Osteoblast (primary cell): ENCODE measurements at regions not wholly inside any gene's neighbourhood (a gene's known extent, or its start where the extent isn't known, plus 50 kb on each side); places are given as distances from the start of the nearest gene placed in this dataset.

Source experiments
- DNase-seq: peaks from one replicate; pipeline ENCODE4 v3.0.0; 2011; ENCODE audit warnings: low spot score, mixed read lengths; ENCODE audit not compliant: insufficient read length; ENCODE audit errors: missing footprints
- H2AFZ ChIP-seq: 2 replicates; pipeline ENCODE4 v1.6.0; 2011; ENCODE audit warnings: mild to moderate bottlenecking, low read length
- H3K27ac ChIP-seq: 2 replicates; pipeline ENCODE4 v1.5.1; 2011; ENCODE audit warnings: mild to moderate bottlenecking, low read depth, low read length, moderate library complexity
- H3K27me3 ChIP-seq: 2 replicates; pipeline ENCODE4 v1.6.0; 2012; ENCODE audit warnings: mild to moderate bottlenecking, control low read depth, inconsistent platforms, low read length, moderate library complexity; ENCODE audit not compliant: insufficient read depth
- H3K36me3 ChIP-seq: 2 replicates; pipeline ENCODE4 v1.5.1; 2011; ENCODE audit warnings: mild to moderate bottlenecking, low read length, control low read depth, moderate library complexity; ENCODE audit not compliant: insufficient read depth
- H3K4me1 ChIP-seq: 2 replicates; pipeline ENCODE4 v1.5.1; 2011; ENCODE audit warnings: mild to moderate bottlenecking, low read length, control low read depth, moderate library complexity; ENCODE audit not compliant: insufficient read depth
- H3K4me2 ChIP-seq: 2 replicates; pipeline ENCODE4 v1.6.0; 2011; ENCODE audit warnings: mild to moderate bottlenecking, low read length; ENCODE audit not compliant: insufficient read depth
- H3K4me3 ChIP-seq: fragments of 200-600 bp; sonication (generic); 3 replicates; pipeline ENCODE4 v1.5.1; 2012; ENCODE audit warnings: mild to moderate bottlenecking, low read length, inconsistent platforms; ENCODE audit not compliant: insufficient read depth
- H3K79me2 ChIP-seq: 2 replicates; pipeline ENCODE4 v1.6.0; 2012; ENCODE audit warnings: mild to moderate bottlenecking, low read length, control low read depth, inconsistent platforms; ENCODE audit not compliant: insufficient read depth
- H3K9me3 ChIP-seq: 2 replicates; pipeline ENCODE4 v1.5.1; 2011; ENCODE audit warnings: low read depth, low read length, control low read depth
- H4K20me1 ChIP-seq: 2 replicates; pipeline ENCODE4 v1.6.0; 2012; ENCODE audit warnings: mild to moderate bottlenecking, low read length, control low read depth; ENCODE audit not compliant: insufficient read depth
- TF ChIP-seq, protein P1 (sequence below): IDR thresholded peaks from 2 replicates; pipeline ENCODE4 v1.5.1; 2011; ENCODE audit warnings: mild to moderate bottlenecking, low read depth, low read length, moderate library complexity; ENCODE audit errors: extremely low read depth

DNA sequence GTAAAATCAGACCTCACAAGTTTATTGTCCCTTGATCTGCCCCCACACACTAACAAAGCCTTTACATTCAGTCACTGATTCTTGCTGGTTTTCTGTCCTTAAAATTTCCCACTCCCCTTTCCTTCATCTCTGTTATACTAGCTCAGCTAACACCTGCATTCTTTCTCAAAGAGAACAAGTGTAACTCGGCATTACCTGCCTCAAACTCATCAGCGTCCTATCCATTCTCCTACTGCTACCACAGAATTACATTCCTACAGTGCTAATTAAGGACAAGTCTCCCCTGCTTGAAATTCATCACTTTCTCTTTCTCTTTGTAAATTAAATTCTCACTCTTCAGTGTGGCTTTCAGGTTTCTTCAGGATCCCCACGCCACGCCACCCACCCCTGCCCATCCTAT is 773.2 kb downstream of the FRK start:
- Histone ChIP-seq H3K9me3 (no peaks in the 10 kb centered on the region), H3K4me2 (no peak overlapping the region), H3K27me3 (no peaks in the 10 kb centered on the region), H4K20me1 (no peaks in the 10 kb centered on the region), H3K4me1 (no peaks in the 10 kb centered on the region), H2AFZ (no peak overlapping the region), H3K36me3 (no peaks in the 10 kb centered on the region), H3K4me3 (no peak overlapping the region), H3K79me2 (no peaks in the 10 kb centered on the region), H3K27ac (no peak overlapping the region)
- TF ChIP-seq, protein P1, sequence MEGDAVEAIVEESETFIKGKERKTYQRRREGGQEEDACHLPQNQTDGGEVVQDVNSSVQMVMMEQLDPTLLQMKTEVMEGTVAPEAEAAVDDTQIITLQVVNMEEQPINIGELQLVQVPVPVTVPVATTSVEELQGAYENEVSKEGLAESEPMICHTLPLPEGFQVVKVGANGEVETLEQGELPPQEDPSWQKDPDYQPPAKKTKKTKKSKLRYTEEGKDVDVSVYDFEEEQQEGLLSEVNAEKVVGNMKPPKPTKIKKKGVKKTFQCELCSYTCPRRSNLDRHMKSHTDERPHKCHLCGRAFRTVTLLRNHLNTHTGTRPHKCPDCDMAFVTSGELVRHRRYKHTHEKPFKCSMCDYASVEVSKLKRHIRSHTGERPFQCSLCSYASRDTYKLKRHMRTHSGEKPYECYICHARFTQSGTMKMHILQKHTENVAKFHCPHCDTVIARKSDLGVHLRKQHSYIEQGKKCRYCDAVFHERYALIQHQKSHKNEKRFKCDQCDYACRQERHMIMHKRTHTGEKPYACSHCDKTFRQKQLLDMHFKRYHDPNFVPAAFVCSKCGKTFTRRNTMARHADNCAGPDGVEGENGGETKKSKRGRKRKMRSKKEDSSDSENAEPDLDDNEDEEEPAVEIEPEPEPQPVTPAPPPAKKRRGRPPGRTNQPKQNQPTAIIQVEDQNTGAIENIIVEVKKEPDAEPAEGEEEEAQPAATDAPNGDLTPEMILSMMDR, result no peak
- no peak for DNase-seq

DNA sequence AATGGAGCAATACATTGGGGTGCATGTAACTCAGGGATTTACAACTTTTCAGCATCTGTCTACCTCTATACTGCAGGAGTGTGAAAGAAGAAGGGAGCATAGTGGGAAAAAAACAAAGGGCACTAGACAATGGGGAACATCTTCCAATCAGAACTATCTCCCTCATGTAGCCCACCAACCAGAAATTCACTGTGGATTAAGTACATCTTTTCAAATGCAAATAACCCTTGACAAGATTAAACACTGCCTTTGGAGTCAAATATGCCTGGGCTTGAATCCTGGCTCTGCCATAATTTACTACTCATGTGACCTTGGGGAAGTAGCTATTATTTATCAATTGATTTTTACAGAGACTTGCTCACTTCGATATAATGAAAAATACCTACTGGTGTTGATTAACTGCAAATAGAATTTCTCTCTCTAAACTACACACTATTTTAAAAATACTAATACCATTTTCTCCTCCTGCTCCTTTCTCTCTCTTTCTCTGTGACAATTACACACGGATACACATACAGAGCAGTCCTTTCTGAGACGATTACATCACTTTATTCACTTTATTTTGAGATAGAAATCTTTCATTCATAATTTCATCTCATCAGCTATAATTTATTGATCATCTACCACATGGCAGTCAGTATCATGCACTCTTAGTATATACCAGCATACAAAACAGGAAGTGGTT is 783.7 kb downstream of the FRK start:
- peaks cover 3% of the 10 kb centered on the region for H3K9me3 ChIP-seq
- no peaks in the 10 kb centered on the region for H3K36me3 ChIP-seq
- TF ChIP-seq, protein P1, result no peak
- H3K27me3 ChIP-seq, result no peaks in the 10 kb centered on the region
- H4K20me1 ChIP-seq, result no peaks in the 10 kb centered on the region
- no peak overlapping the region for H3K4me3 ChIP-seq
- H2AFZ ChIP-seq, result no peak overlapping the region
- H3K79me2 ChIP-seq, result no peaks in the 10 kb centered on the region
- no peak overlapping the region for H3K4me2 ChIP-seq
- no peak for DNase-seq
- H3K4me1 ChIP-seq, result no peaks in the 10 kb centered on the region
- no peak overlapping the region for H3K27ac ChIP-seq

DNA sequence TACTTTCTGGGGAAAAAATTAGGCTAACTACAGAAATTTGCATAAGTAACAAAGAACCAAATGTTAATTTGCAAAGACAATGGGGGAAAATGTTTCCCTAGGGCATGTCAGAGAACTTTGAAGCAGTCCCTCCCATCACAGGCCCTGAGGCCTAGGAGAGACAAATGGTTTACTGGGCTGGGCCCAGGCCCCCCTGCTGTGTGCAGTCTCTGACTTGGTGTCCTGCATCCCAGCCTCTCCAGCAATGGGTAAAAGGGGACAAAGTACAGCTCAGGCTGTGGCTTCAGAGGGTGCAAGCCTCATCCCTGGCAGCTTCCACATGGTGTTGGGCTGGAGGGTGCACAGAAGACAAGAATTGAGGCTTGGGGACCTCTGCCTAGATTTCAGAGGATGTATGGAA is 788.4 kb downstream of the FRK start:
- TF ChIP-seq, protein P1, result no peak
- Histone ChIP-seq H3K4me3 (no peak overlapping the region), H3K27me3 (no peaks in the 10 kb centered on the region), H2AFZ (no peak overlapping the region), H4K20me1 (no peaks in the 10 kb centered on the region), H3K79me2 (no peaks in the 10 kb centered on the region), H3K27ac (no peak overlapping the region), H3K4me2 (no peak overlapping the region), H3K9me3 (no peaks in the 10 kb centered on the region), H3K36me3 (no peaks in the 10 kb centered on the region), H3K4me1 (no peaks in the 10 kb centered on the region)
- DNase-seq, result no peak

DNA sequence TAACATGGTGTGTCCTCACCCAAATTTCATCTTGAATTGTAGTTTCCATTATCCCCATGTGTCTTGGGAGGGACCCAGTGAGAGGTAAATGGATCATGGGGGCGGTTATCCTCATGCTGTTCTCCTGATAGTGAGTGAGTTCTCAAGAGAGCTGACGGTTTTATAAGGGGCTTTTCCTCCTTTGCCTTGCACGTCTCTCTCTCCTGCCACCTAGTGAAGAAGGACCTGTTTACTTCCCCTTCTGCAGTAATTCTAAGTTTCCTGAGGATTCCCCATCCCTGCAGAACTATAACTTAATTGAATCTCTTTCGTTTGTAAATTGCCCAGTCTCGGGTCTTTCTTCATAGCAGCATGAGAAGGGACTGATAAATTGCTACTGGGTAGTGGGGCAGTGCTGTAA is 789.3 kb downstream of the FRK start:
- H3K4me2 ChIP-seq, result no peak overlapping the region
- H3K4me1 ChIP-seq, result no peaks in the 10 kb centered on the region
- no peaks in the 10 kb centered on the region for H3K9me3 ChIP-seq
- H4K20me1 ChIP-seq, result no peaks in the 10 kb centered on the region
- no peak overlapping the region for H3K27ac ChIP-seq
- no peaks in the 10 kb centered on the region for H3K27me3 ChIP-seq
- no peak for DNase-seq
- H3K36me3 ChIP-seq, result no peaks in the 10 kb centered on the region
- H3K4me3 ChIP-seq, result no peak overlapping the region
- no peaks in the 10 kb centered on the region for H3K79me2 ChIP-seq
- H2AFZ ChIP-seq, result no peak overlapping the region
- TF ChIP-seq, protein P1, result no peak
